A673 (cell line): ENCODE measurements at regions not wholly inside any gene's neighbourhood (a gene's known extent, or its start where the extent isn't known, plus 50 kb on each side); places are given as distances from the start of the nearest gene placed in this dataset.

Experiments used
- BruUV-seq: library from RNA; stranded (reverse); fragments of 400-500 nt; replicated peaks from 2 replicates; lab custom pipeline; 2021; lab: Mats Ljungman, UMichigan
- CTCF ChIA-PET: fragments of 300-600 bp; sonication (Branson Sonifier 250); formaldehyde crosslinking; loops from one replicate; lab custom pipeline; 2022; ENCODE audit warnings: antibody characterized with exemption; lab: Charles Lee
- POLR2A ChIA-PET: fragments of 300-600 bp; sonication (Branson Sonifier 250); formaldehyde crosslinking; loops from one replicate; lab custom pipeline; 2022; ENCODE audit warnings: antibody characterized with exemption; ENCODE audit not compliant: low non-redundant PET; lab: Charles Lee
- DNase-seq: peaks from one replicate; pipeline ENCODE4 v3.0.0-alpha.2; 2015; ENCODE audit warnings: low spot score
- H3K27ac ChIP-seq: fragments of 200-600 bp; sonication (generic); 2 replicates; pipeline ENCODE4 v1.5.1; 2016; ENCODE audit warnings: mixed run types, low read depth, mild to moderate bottlenecking, mixed read lengths, antibody characterized with exemption, low read length; ENCODE audit not compliant: poor library complexity, severe bottlenecking
- H3K27me3 ChIP-seq: fragments of 200-600 bp; sonication (generic); replicated peaks from 2 replicates; pipeline ENCODE4 v1.6.1; 2017; ENCODE audit warnings: mixed run types, low read depth, mild to moderate bottlenecking, mixed read lengths, antibody characterized with exemption, low read length; ENCODE audit not compliant: insufficient read depth, poor library complexity
- H3K36me3 ChIP-seq: fragments of 200-600 bp; sonication (generic); 2 replicates; pipeline ENCODE4 v1.6.1; 2016; ENCODE audit warnings: mixed run types, mild to moderate bottlenecking, mixed read lengths, antibody characterized with exemption, low read length; ENCODE audit not compliant: insufficient read depth, poor library complexity, severe bottlenecking
- H3K4me1 ChIP-seq: fragments of 200-600 bp; sonication (generic); 2 replicates; pipeline ENCODE4 v1.6.1; 2017; ENCODE audit warnings: mixed run types, mild to moderate bottlenecking, mixed read lengths, antibody characterized with exemption, low read length; ENCODE audit not compliant: insufficient read depth, poor library complexity, severe bottlenecking
- H3K4me3 ChIP-seq: fragments of 200-600 bp; sonication (generic); 2 replicates; pipeline ENCODE4 v1.5.1; 2016; ENCODE audit warnings: low read depth, mixed run types, mild to moderate bottlenecking, mixed read lengths, low read length; ENCODE audit not compliant: poor library complexity, severe bottlenecking
- H3K9me3 ChIP-seq: fragments of 200-600 bp; sonication (generic); 2 replicates; pipeline ENCODE4 v1.6.1; 2016; ENCODE audit warnings: mixed run types, low read depth, mild to moderate bottlenecking, mixed read lengths, antibody characterized with exemption, low read length; ENCODE audit not compliant: poor library complexity, severe bottlenecking
- CTCF ChIP-seq: fragments of 300-800, 200-600 bp; sonication (generic); conservative IDR thresholded peaks from 2 replicates; pipeline ENCODE4 v1.5.1; 2017; ENCODE audit warnings: low read depth, mild to moderate bottlenecking, antibody characterized with exemption, low read length, moderate library complexity, mixed read lengths
- EZH2 ChIP-seq: fragments of 200-600 bp; sonication (generic); IDR thresholded peaks from 2 replicates; pipeline ENCODE4 v1.6.1; 2017; ENCODE audit warnings: borderline replicate concordance, low read depth, mild to moderate bottlenecking, mixed read lengths, antibody characterized with exemption, low read length; ENCODE audit not compliant: poor library complexity, severe bottlenecking
- intact Hi-C: fragments of 100-400 bp; cut with micrococcal nuclease; formaldehyde crosslinking; loops from one replicate; pipeline ENCODE4 v1.10.0; 2022; ENCODE audit not compliant: unreplicated experiment

- ChIA-PET POLR2A (no interaction called here), CTCF (no interaction called here)
- no TSS peak for BruUV-seq
- TF ChIP-seq EZH2 (no peak), CTCF (no peak)
- H3K9me3 ChIP-seq, result no peaks in the 10 kb centered on the region
- H3K27ac ChIP-seq, result no peak overlapping the region
- H3K4me3 ChIP-seq, result no peak overlapping the region
- peaks cover 22% of the 10 kb centered on the region for H3K27me3 ChIP-seq
- no peak for DNase-seq
- no peaks in the 10 kb centered on the region for H3K4me1 ChIP-seq
- H3K36me3 ChIP-seq, result no peaks in the 10 kb centered on the region
- intact Hi-C loops, result no loop called here
Observed at GRCh38 chr9:84598921-84599636, 70.5 kb upstream of the NTRK2 start.

GRCh38 chr9:84600739-84601138, 68.8 kb upstream of the NTRK2 start:
- CTCF ChIA-PET, result interaction anchor here (0.6 kb wide), 1 partner anchor 204 kb away, joined by 11 read pairs; no protein-coding TSS in a partner anchor
- no TSS peak for BruUV-seq
- POLR2A ChIA-PET, result no interaction called here

GRCh38 chr9:84604223-84604622, 65.3 kb upstream of the NTRK2 start:
- H3K4me1 ChIP-seq, result no peaks in the 10 kb centered on the region
- TF ChIP-seq CTCF, result no peak
- no peak for TF ChIP-seq EZH2
- no peak for DNase-seq
- no peak overlapping the region for H3K4me3 ChIP-seq
- no peaks in the 10 kb centered on the region for H3K36me3 ChIP-seq
- CTCF ChIA-PET, result interaction anchor here (0.6 kb wide), 1 partner anchor 341 kb away, joined by 3 read pairs; no protein-coding TSS in a partner anchor
- no peak overlapping the region for H3K27ac ChIP-seq
- BruUV-seq, result no TSS peak
- intact Hi-C loops, result no loop called here
- H3K9me3 ChIP-seq, result no peaks in the 10 kb centered on the region
- POLR2A ChIA-PET, result no interaction called here
- peaks cover 22% of the 10 kb centered on the region for H3K27me3 ChIP-seq

More at GRCh38 chr9:84600739-84601138, 68.8 kb upstream of the NTRK2 start:
- no peak overlapping the region for H3K4me3 ChIP-seq
- no peaks in the 10 kb centered on the region for H3K36me3 ChIP-seq
- H3K4me1 ChIP-seq, result no peaks in the 10 kb centered on the region
- no peaks in the 10 kb centered on the region for H3K9me3 ChIP-seq
- peaks cover 22% of the 10 kb centered on the region for H3K27me3 ChIP-seq
- TF ChIP-seq EZH2, result no peak
- TF ChIP-seq CTCF, result no peak
- intact Hi-C loops, result no loop called here
- no peak overlapping the region for H3K27ac ChIP-seq
- DNase-seq, result no peak
